Right atrium auricular region (tissue), 2 donors: ENCODE measurements at regions not wholly inside any gene's neighbourhood (a gene's known extent, or its start where the extent isn't known, plus 50 kb on each side); places are given as distances from the start of the nearest gene placed in this dataset.
"Not testable (repeated sequence)": the region's sequence is repeated elsewhere in the genome, so short reads cannot be mapped to it uniquely, and the experiment has no call there.

Source experiments
- DNase-seq: peaks from one replicate; pipeline ENCODE4 v3.0.0-alpha.2; 2019; ENCODE audit warnings: low spot score
- H3K27ac ChIP-seq, 2 donors: fragments of 200-600 bp; sonication (generic); 1 replicate in 1 of 2; 2 replicates in 1 of 2; pipeline ENCODE4 v1.5.1; 2016 to 2019
- H3K27me3 ChIP-seq, 2 donors: fragments of 200-600 bp; sonication (generic); one replicate each; pipeline versions ENCODE4 v1.5.1 to v1.6.0; 2017 to 2019
- H3K36me3 ChIP-seq: fragments of 200-600 bp; sonication (generic); one replicate; pipeline ENCODE4 v1.5.1; 2016
- H3K4me1 ChIP-seq, 2 donors: fragments of 200-600 bp; sonication (generic); one replicate each; pipeline versions ENCODE4 v1.5.1 to v1.6.0; 2017 to 2019
- H3K4me3 ChIP-seq, 2 donors: fragments of 200-600 bp; sonication (generic); 1 replicate in 1 of 2; 2 replicates in 1 of 2; pipeline ENCODE4 v1.5.1; 2017 to 2019; ENCODE audit warnings: mild to moderate bottlenecking in 1 of 2, moderate library complexity in 1 of 2
- H3K9me3 ChIP-seq, 2 donors: fragments of 200-600 bp; sonication (generic); one replicate each; pipeline ENCODE4 v1.5.1; 2019
- CTCF ChIP-seq, 2 donors: fragments of 200-600 bp; sonication (generic); IDR thresholded peaks; one replicate each; pipeline ENCODE4 v1.5.1; 2019; ENCODE audit warnings: antibody characterized with exemption in 2 of 2

GRCh38 chr4:130753926-130754325, 1658.0 kb downstream of the C4orf33 start:
- Histone ChIP-seq H3K4me3 (no peak overlapping the region), H3K9me3 (no peaks in the 10 kb centered on the region), H3K36me3 (no peaks in the 10 kb centered on the region), H3K4me1 (no peaks in the 10 kb centered on the region), H3K27me3 (no peaks in the 10 kb centered on the region), H3K27ac (no peak overlapping the region)
- DNase-seq, result no peak
- TF ChIP-seq CTCF (IDR thresholded peaks at IDR 0.05), result no peak

- Histone ChIP-seq H3K27ac (no peak overlapping the region), H3K4me1 (no peaks in the 10 kb centered on the region), H3K4me3 (no peak overlapping the region), H3K9me3 (no peaks in the 10 kb centered on the region), H3K27me3 (no peaks in the 10 kb centered on the region), H3K36me3 (no peaks in the 10 kb centered on the region)
- no peak for DNase-seq
- TF ChIP-seq CTCF (IDR thresholded peaks at IDR 0.05), result no peak
Observed at GRCh38 chr4:130760246-130760645, 1664.3 kb downstream of the C4orf33 start.

GRCh38 chr4:130767384-130767783, 1671.4 kb downstream of the C4orf33 start:
- not testable (repeated sequence) for H3K4me1 ChIP-seq, H3K27me3 ChIP-seq, H3K36me3 ChIP-seq, DNase-seq, H3K4me3 ChIP-seq, H3K27ac ChIP-seq, H3K9me3 ChIP-seq

- H3K9me3 ChIP-seq, H3K27me3 ChIP-seq, H3K4me3 ChIP-seq, H3K36me3 ChIP-seq, H3K27ac ChIP-seq, DNase-seq, H3K4me1 ChIP-seq: not testable (repeated sequence)
Observed at GRCh38 chr4:130772966-130773365, 1677.0 kb downstream of the C4orf33 start.

GRCh38 chr4:130808492-130808891, 1712.5 kb downstream of the C4orf33 start:
- Histone ChIP-seq H3K27ac (no peak overlapping the region), H3K27me3 (no peaks in the 10 kb centered on the region), H3K4me1 (no peaks in the 10 kb centered on the region), H3K9me3 (peaks cover 0 to 18% of the 10 kb centered on the region in 2 donors), H3K4me3 (no peak overlapping the region), H3K36me3 (no peaks in the 10 kb centered on the region)
- no peak for TF ChIP-seq CTCF (IDR thresholded peaks at IDR 0.05)
- no peak for DNase-seq

GRCh38 chr4:130812117-130812765, 1716.3 kb downstream of the C4orf33 start:
- Histone ChIP-seq H3K4me1 (no peaks in the 10 kb centered on the region), H3K27me3 (no peaks in the 10 kb centered on the region), H3K4me3 (no peak overlapping the region), H3K36me3 (no peaks in the 10 kb centered on the region), H3K9me3 (no peaks in the 10 kb centered on the region), H3K27ac (no peak overlapping the region)
- DNase-seq, result no peak
- no peak for TF ChIP-seq CTCF (IDR thresholded peaks at IDR 0.05)

- Histone ChIP-seq H3K27me3 (no peaks in the 10 kb centered on the region), H3K36me3 (no peaks in the 10 kb centered on the region), H3K9me3 (no peaks in the 10 kb centered on the region), H3K4me1 (no peaks in the 10 kb centered on the region), H3K4me3 (no peak overlapping the region), H3K27ac (no peak overlapping the region)
- DNase-seq, result no peak
- TF ChIP-seq CTCF (IDR thresholded peaks at IDR 0.05), result no peak
Observed at GRCh38 chr4:130814896-130815295, 1718.9 kb downstream of the C4orf33 start.
